Gastrocnemius medialis (tissue), 4 donors: ENCODE measurements at regions not wholly inside any gene's neighbourhood (a gene's known extent, or its start where the extent isn't known, plus 50 kb on each side); places are given as distances from the start of the nearest gene placed in this dataset.

Experiments used
- ATAC-seq, 2 donors: fragments of 150-250 bp; one replicate each; pipeline ENCODE4 v1.9.1; 2016
- DNase-seq, 2 donors: peaks; one replicate each; pipeline ENCODE4 v3.0.0-alpha.2; 2019
- H3K27ac ChIP-seq, 4 donors: fragments of 200-600 bp; sonication (generic); 1 replicate in 1 of 4; 2 replicates in 3 of 4; pipeline ENCODE4 v1.5.1; 2016 to 2018; ENCODE audit warnings: mild to moderate bottlenecking in 2 of 4, moderate library complexity in 1 of 4
- H3K27me3 ChIP-seq, 3 donors: fragments of 200-600 bp; sonication (generic) in 2 of 3; 1 replicate in 1 of 3; 2 replicates in 2 of 3; pipeline versions ENCODE4 v1.5.1 to v1.6.0; 2016 to 2019; ENCODE audit warnings: mild to moderate bottlenecking in 1 of 3, moderate library complexity in 1 of 3
- H3K36me3 ChIP-seq, 2 donors: fragments of 200-600 bp; sonication (generic) in 1 of 2; one replicate each; pipeline ENCODE4 v1.5.1; 2017 to 2018
- H3K4me1 ChIP-seq, 2 donors: fragments of 200-600 bp; sonication (generic) in 1 of 2; one replicate each; pipeline ENCODE4 v1.5.1; 2016 to 2017; ENCODE audit warnings: mild to moderate bottlenecking in 2 of 2
- H3K4me3 ChIP-seq, 4 donors: fragments of 200-600 bp; sonication (generic) in 3 of 4; 1 replicate in 1 of 4; 2 replicates in 3 of 4; pipeline ENCODE4 v1.5.1; 2016 to 2019; ENCODE audit warnings: mild to moderate bottlenecking in 2 of 4
- H3K9me3 ChIP-seq, 3 donors: fragments of 200-600 bp; sonication (generic) in 2 of 3; 1 replicate in 1 of 3; 2 replicates in 2 of 3; pipeline ENCODE4 v1.5.1; 2016 to 2019
- CTCF ChIP-seq, 5 experiments: fragments of 450-650 bp in 3 of 5; fragments of 200-600 bp in 2 of 5; sonication (generic) in 2 of 5; IDR thresholded peaks in 4 of 5; conservative IDR thresholded peaks in 1 of 5; 1 replicate in 4 of 5; 2 replicates in 1 of 5; pipeline ENCODE4 v1.5.1; 2016 to 2019; ENCODE audit warnings: antibody characterized with exemption in 5 of 5, mild to moderate bottlenecking in 3 of 5, moderate library complexity in 3 of 5
- POLR2A ChIP-seq, 2 donors: fragments of 450-650 bp; IDR thresholded peaks; one replicate each; pipeline ENCODE4 v1.6.1; 2017; ENCODE audit warnings: antibody characterized with exemption in 2 of 2, mild to moderate bottlenecking in 2 of 2, moderate library complexity in 2 of 2
- in situ Hi-C, 4 donors: fragments of 200-750 bp; cut with MboI; loops; one replicate each; pipeline versions ENCODE4 v1.15.0 to v1.8.0; 2017; ENCODE audit warnings: low sequenced_read_pairs in 4 of 4
- intact Hi-C: fragments of 100-400 bp; cut with DNase I; formaldehyde crosslinking; loops from one replicate; pipeline ENCODE4 v1.15.1; 2023; ENCODE audit warnings: low total_unique reads

- DNase-seq (no peak), ATAC-seq (no peak)
- no peak overlapping the region for H3K4me3 ChIP-seq
- H3K27ac ChIP-seq, result no peak overlapping the region
- H3K36me3 ChIP-seq, result no peaks in the 10 kb centered on the region
- TF ChIP-seq POLR2A (IDR thresholded peaks at IDR 0.05) (no peak), CTCF (IDR thresholded peaks at IDR 0.05 in 4 of 5, conservative IDR thresholded peaks at IDR 0.05 in 1 of 5) (no peak)
- in situ Hi-C loops (loop anchor here in 1 of 4 donors (25.0 kb wide), 2 partner anchors 291 to 491 kb away; no protein-coding TSS in a partner anchor), intact Hi-C loops (no loop called here)
- no peaks in the 10 kb centered on the region for H3K9me3 ChIP-seq
- H3K4me1 ChIP-seq, result no peaks in the 10 kb centered on the region
- no peaks in the 10 kb centered on the region for H3K27me3 ChIP-seq
Observed at GRCh38 chr20:9903048-9903655, 64.3 kb upstream of the PAK5 start.

GRCh38 chr20:9889270-9889981 lies 50.5 kb upstream of the PAK5 start:
- Histone ChIP-seq H3K4me3 (no peak overlapping the region), H3K9me3 (no peaks in the 10 kb centered on the region), H3K27me3 (no peaks in the 10 kb centered on the region), H3K36me3 (no peaks in the 10 kb centered on the region), H3K4me1 (no peaks in the 10 kb centered on the region), H3K27ac (no peak overlapping the region)
- intact Hi-C loops (no loop called here), in situ Hi-C loops (no loop called here)
- DNase-seq (no peak), ATAC-seq (no peak)
- no peak for TF ChIP-seq POLR2A (IDR thresholded peaks at IDR 0.05)
- no peak for TF ChIP-seq CTCF (IDR thresholded peaks at IDR 0.05 in 4 of 5, conservative IDR thresholded peaks at IDR 0.05 in 1 of 5)
